SU-DHL-6 (cell line): ENCODE measurements at regions not wholly inside any gene's neighbourhood (a gene's known extent, or its start where the extent isn't known, plus 50 kb on each side); places are given as distances from the start of the nearest gene placed in this dataset.

ENCODE experiments used
- EZH2phosphoT487 ChIP-seq: fragments of 200-600 bp; sonication (generic), shearing (Covaris generic); conservative IDR thresholded peaks from 2 replicates; pipeline ENCODE4 v1.6.1; 2018; ENCODE audit warnings: mild to moderate bottlenecking, antibody characterized with exemption, low read length, moderate library complexity, mixed read lengths
- TF ChIP-seq, protein P1 (sequence below): fragments of 200-600 bp; sonication (generic); IDR thresholded peaks from one replicate; pipeline ENCODE4 v1.5.1; 2017; ENCODE audit warnings: antibody characterized with exemption, mild to moderate bottlenecking, low read length, moderate library complexity; ENCODE audit not compliant: insufficient read depth, poor library complexity, severe bottlenecking

- TF ChIP-seq, protein P1, sequence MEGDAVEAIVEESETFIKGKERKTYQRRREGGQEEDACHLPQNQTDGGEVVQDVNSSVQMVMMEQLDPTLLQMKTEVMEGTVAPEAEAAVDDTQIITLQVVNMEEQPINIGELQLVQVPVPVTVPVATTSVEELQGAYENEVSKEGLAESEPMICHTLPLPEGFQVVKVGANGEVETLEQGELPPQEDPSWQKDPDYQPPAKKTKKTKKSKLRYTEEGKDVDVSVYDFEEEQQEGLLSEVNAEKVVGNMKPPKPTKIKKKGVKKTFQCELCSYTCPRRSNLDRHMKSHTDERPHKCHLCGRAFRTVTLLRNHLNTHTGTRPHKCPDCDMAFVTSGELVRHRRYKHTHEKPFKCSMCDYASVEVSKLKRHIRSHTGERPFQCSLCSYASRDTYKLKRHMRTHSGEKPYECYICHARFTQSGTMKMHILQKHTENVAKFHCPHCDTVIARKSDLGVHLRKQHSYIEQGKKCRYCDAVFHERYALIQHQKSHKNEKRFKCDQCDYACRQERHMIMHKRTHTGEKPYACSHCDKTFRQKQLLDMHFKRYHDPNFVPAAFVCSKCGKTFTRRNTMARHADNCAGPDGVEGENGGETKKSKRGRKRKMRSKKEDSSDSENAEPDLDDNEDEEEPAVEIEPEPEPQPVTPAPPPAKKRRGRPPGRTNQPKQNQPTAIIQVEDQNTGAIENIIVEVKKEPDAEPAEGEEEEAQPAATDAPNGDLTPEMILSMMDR, result no peak
- no peak for TF ChIP-seq EZH2phosphoT487
These were observed 404.8 kb downstream of the EPHA5 start for GRCh38 chr4:65265526-65265925.
